IPS DF 4.7 (cell line): ENCODE measurements at regions not wholly inside any gene's neighbourhood (a gene's known extent, or its start where the extent isn't known, plus 50 kb on each side); places are given as distances from the start of the nearest gene placed in this dataset.

Experiments used
- DNase-seq: peaks from one replicate; pipeline ENCODE4 v3.0.0-alpha.2; 2013; ENCODE audit warnings: low spot score; ENCODE audit errors: extremely low read depth

DNA sequence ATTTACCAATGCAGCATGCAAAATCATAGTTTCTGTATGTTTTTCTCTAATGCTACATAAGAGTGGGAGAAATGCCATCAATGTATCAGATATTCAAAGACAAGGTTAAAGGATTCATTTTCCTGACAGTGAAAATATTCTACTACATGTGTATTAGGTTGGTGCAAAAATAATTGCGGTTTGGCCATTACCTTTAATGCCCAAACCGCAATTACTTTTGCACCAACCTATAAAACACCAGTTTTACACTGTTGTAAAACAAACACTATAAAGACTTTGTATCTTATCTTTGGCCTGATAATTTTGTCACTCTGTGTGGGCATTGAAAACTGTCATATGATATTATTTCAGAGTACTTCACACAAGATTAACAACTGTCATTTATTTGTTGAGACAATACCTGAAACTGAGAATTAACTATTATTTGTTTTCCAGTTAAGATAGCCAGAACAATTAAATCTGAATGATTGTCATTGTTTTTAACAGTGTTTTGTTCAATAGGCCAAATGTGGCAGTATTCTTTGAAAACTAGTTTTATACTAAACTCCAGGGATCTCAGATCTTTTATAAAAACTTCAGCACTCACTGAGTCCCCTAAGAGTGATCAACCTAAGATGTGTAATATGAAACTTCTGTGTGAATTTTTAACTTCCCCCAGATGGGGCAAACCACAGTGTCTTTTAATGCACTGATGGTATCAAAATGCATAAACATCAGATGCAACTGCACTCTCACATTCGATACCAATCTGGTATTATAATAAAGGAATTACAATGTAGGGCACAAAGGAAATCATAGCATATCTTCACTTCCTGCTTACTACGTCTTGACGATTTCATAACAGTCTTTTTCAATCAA, 53.8 kb upstream of the FBN2 start:
- no peak for DNase-seq

DNA sequence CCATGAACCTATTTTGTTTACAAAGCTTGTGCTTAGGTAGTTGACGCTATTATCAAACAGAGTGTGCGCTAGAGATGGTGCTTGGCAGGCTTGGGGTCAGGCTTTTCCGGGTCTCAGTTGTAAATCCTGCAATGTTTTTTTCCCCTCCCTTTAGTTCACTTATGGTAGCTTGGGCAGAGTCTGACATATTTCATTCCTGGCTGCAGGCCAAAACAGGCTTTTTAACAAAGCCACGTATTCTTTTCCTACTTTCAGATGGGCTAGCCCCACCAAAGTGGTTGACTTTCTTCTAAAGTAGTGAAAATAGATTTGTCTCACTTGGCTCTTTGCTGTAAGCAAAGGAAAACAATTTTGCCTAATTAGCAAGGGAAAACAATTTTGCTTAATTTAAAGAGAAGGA, 58.0 kb upstream of the FBN2 start:
- no peak for DNase-seq

DNA sequence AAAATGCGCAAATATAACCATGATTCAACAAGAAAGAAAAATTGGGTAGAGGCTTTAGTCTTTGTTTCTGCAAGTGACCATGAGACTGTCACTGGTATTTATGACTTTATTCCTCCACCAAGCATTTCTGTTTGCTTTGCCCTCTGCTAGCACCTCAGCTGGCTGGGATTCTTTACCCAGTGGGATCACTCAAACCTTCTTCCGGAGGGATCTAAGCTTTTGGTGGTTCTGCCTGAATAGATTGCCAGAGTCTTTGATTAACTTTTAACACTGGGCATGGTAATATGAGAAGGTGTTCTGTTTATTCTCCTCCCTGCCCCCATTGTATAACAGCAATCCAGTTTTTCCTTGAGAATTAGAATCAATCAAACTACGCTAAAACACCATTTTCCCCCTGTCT, 59.1 kb upstream of the FBN2 start:
- no peak for DNase-seq

DNA sequence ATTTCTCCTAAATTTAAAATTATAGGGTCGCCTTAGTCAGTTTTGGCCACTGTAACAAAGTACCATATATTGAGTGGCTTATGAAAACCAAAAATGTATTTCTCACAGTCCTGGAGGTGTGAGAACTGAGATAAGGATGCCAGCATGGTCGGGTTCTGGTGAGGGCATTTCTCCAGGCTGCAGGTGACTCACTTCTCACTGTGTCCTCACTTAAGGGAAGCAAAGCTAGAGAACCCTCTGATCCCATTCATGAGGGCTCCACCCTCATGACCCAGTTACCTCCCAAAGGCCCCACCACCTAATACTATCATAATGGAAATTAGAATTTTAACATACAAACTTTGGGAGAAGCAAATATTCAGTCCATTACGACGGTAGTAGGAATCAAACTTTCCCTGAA, 75.1 kb upstream of the FBN2 start:
- DNase-seq = no peak

DNA sequence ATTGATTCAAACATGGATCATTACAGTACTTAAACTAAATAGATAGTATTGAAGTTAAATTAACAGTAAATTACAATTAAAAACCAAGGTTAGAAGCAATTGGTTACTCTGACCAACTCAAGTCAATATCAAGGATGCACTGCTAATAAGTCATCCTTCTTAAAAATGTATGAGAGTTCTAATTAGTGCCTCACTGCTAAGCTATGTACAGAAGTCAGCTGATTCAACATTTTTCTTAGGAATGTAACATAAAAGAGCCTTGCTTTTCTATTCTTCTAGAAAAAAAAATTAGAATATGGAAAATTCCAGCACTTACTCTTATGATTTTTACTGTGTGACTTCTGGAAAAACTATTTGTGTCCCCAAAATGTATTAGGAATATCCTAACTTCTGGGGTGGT, 75.7 kb upstream of the FBN2 start:
- no peak for DNase-seq

DNA sequence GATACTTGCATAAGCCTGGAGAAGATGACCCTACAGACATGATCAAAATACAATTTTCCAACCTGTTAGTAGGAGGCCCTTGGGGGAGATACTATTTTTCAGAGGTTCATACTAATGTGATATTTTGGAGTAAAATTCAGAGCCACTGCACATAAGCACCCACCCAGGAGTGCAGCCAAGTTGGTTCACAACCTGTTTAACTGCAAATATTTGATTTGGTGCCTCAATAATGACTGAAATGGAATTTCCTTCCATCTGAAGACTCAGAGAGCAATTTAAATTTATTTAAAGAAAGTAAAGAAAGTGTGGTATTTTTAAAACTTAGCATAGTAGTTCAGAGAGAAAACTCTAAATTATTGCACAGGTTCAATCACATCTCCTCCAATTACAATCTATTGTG, 77.5 kb upstream of the FBN2 start:
- DNase-seq = no peak

DNA sequence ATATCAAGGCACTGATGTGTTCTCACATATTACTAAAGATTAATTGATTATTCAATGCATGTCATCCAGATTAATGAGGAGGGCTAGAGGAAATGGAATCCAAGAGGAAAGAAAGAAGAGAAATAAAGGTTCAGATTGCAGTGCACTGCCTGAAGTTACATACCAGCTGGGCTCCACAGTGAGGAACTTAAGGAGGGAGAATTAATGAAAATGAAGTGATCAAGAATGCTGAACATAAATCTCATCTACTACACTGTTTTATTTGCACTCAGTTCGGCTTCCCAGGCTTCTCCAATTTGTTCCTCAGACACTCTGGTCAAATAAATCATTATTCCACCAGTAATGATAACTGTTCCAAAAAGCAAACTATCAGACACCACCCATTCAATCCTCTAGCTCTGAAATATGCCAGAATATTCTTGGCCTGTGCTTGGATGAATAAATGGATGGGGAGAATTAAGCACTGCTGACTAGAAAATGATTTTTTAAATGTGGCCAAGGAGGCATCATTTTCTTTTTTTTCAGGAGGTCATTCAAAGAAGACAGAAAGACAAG, 88.6 kb upstream of the FBN2 start:
- DNase-seq = no peak

DNA sequence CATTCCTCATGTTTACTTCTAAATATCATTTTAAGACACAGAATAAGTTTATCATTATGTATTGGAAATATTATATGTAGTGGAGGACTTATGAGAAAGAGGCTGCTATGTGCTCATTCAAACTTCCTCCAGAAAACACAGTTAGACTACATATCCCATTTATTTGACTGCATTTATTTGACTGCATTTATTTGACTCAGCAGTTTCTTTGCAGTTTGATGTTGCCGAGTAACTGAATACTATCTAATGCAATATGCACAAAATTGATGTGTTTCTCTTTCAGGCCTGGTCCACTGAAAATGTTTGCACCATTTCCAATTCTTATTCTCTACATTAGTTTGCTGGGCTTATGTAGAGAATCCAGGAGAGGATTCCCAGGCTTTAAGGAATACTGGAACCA, 89.9 kb upstream of the FBN2 start:
- DNase-seq = no peak

DNA sequence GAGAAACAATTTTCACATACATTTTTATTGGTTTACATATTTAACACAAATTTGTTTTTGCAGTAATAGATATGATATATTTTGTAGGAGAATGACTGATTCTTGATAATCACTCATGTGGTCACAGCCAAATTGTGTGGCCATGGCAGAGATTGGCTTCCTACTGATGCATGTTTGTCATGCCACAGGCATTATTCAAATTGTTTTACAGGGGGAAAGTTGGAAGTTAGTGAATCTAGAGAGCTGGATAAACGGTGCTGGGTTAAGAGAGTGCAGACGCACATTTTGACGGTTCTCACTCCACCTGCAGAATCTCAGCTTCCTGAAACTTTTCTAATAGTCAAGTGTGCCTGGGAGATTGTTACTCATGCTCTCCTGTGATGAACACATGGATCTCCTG, 91.1 kb upstream of the FBN2 start:
- no peak for DNase-seq

DNA sequence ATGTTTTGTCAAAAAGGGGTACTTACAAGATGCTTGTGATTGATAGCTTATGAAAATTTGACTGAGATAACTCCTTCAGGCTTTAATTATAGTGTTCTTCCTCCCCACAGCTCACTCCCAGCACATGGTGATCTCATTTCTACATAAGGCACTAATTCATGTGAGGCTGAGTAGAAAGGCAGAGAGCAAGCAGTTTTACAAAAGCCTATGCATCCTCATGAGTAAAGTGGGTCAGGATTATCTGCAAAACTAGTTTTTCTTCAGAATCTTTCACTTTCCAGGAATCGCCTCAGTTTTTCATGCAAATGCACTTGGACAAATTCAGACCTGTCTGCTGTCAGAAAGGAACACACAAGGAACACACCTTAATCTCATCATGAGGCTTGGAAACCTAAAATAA, 92.1 kb upstream of the FBN2 start:
- no peak for DNase-seq

DNA sequence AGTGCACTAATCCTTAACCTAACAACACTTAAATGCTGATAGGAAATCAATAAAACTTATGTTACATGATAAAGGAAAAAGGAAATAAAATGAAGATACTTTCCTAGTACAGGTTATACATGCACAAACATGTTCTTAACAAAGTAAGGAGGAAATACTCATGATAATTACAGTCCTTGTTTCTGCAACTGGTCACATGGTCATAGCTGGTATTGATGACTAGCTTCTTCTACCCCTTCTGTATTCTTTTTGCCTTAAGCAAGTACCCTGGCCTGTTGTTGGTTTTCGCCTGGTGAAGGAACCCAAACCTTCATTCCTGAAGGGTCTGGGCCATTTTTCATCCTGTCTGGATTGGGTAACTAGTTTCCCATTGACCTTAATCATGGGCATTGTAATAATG, 93.7 kb upstream of the FBN2 start:
- no peak for DNase-seq

DNA sequence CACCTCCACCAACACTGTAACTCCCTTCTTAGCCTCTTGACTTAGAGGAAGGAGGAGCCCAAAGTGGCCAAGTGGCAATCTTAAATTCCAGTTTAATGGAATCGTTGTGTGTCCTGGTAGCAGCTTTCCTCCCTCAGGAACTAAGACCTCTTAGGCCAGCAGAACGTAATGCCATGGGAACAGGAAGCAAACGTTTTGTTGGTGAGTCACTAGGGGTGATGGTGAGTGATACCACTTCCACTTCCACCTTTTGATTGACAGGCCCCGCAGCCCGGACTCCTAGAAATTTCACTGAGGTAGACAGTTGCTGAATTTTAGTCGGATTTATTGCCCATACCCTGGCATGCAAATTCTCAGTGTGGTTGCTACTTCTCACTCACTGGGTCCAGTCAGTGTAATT, 94.2 kb upstream of the FBN2 start:
- DNase-seq = no peak

DNA sequence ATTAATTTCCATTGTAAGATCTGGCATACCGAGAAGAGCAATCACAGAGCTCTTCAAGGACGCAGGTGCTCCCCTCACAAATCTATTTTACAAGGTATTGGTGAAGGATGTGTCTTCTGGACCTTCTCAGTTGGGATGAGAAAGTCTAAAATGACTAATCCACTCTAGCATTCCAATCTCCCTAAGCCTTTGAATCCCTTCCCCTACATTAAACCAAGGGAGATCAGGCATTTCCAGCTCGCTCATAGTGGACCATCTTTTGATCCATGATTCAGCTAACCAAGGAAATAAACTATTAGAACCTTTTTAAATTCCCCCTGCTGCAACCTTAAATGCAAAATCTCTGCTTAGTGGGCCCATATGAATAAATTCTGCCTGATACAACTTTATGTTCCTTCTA, 95.9 kb upstream of the FBN2 start:
- DNase-seq = no peak

DNA sequence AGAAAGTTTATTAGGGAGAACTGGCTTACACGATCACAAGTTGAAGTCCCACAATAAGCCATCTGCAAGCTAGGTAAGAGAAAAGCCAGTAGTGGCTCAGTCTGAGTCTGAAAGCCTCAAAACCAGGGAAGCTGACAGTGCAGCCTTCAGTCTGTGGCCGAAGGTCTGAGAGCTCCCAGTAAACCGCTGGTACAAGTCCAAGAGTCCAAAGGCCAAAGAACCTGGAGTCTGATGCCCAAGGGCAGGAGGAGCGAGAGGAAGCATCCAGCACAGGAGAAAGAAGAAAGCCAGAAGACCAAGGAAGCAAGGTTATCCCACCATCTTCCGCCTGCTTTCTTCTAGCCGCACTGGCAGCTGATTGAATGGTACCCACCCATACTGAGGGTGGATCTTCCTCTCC, 97.3 kb upstream of the FBN2 start:
- no peak for DNase-seq

DNA sequence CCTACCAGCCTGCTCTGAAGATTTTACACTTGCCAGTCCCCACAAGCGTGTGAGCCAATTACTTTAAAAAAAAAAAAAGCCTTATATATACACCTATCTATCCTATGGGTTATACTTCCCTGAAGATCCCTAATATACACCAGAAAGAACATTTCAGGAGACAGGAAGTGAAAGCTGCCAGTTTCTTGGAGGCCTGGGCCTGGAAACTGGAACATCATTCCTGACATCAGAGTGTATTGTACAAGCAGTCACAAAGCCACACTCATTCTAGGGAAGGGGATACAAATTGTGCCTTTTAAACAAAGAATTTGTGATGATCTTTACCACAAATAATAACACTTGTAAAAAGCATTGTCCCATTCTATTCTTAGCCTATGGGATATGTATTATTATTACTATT, 98.3 kb upstream of the FBN2 start:
- DNase-seq = no peak

DNA sequence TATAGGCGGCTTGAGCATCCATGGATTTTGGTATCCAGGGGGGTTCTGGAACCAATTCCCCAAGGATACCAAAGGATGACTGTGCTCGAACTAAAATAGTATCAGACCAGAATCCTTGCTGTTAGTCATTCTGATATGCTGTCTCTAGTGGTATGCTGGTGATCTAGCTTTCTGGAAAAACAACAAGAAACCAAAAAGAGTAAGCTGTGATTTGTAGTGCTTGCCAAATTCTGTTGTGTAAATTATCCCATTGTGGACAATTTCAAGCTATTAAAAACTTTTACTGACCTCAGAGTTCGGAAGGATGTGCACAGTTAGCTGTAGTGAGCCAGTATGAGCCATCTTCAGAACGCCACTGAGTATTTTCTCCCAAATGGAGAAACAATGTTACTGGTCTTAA, 99.0 kb upstream of the FBN2 start:
- DNase-seq = no peak

DNA sequence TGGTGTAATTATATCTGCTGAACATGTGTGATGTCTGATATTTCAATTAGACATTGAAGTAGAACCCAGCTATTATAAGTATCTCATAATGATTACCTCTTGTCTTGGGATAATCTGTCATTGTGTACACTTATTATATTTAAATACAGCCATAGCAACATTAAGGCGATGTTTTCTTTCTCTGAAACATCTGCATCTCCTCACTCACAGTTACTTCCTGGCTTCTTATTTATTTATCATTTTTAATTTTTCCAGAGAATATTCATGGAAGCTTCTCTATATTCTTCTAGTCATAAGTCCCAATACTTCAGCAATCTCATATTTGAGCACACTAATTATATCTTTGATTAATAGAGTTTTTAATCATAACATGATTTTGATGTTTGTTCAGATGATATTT, 103.8 kb upstream of the FBN2 start:
- no peak for DNase-seq

DNA sequence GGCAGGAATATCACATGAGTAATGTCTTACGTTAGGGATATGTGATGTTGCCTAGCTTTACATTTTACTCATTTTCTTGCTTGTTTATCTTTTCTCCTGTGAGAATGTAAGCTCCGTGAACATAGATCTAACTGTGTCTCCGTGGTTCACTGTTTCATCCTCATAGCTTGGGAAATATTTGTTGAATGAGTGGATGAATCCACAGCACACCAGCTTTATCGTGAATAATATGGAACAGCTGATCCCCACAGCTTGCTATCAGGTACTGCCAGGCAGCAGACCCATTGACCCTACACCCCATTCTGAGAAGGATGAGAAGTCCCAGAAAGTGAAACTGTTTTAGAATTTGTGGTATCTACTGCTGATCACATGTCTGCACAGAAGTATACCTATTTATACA, 106.8 kb upstream of the FBN2 start:
- DNase-seq = no peak

DNA sequence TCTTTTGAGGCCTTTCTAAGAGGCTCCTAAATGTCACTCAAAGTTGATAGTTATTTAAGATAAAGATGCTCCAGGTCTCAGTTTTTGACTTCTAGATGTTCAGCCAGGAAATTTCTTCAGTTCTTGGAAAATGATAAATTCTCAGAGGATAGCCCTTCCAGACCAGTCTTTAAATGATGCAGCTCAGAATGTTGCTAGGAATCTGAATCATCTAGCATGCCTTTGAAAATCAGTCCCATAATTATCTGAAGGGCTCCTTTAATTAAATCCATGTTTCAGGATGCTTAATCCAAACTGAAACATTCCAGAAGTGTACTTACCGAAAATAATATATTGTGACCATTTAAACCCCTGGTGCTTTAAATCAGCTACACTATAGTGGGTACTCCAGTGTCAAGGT, 107.5 kb upstream of the FBN2 start:
- no peak for DNase-seq

DNA sequence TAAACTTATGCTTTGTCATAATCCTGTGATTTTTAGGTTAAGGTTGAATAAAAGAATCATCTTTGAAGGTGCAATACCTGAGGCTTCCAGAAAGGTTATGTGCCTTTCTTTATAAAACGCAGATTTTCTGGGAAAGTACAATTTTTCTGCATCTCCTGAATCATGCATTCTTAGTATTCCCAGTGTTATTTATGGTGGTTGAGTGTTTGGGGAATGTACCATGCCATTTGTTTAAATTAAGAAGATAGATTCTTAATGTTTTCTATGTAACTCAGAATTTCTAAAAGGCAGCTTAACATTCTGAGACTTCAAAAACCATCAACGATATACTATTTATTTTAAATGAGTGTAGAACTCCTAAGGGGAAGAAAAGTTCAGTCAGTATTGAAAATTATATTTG, 108.1 kb upstream of the FBN2 start:
- no peak for DNase-seq

DNA sequence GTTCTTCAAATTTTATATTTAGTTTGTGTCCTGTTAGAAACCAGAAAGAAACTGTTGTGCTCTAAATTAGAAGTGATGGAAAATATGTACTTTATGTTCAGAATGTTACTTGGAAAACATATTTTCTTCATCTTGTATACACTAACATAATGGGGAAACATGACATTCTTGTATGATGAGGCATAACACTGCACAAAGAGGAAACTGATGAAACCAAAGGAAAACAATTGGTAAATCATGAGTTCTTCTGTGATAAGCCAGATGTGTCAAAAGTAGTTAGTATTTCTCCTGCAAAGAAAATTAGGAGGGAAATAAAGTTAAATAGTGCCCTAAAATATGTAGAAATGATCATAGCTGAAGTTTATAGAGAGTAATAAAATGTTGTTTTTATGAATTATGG, 111.1 kb upstream of the FBN2 start:
- no peak for DNase-seq

DNA sequence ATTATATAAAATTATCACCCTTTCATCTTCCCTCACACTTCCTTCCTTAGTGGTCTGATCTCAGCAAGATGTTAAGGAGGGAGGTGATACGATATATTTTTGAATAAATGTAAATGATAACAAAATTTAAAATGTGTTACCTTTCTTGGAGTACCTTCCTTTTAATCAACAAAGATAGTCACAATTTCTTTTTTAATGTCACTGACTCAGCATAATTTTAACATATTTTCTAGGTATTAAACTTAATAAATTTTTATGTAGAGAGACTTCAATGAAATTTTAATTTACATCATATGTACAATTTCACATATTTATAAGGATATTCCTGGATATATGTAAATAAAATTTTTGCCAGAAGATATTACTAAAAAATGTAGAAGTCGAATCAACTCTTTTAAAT, 125.0 kb upstream of the FBN2 start:
- no peak for DNase-seq

DNA sequence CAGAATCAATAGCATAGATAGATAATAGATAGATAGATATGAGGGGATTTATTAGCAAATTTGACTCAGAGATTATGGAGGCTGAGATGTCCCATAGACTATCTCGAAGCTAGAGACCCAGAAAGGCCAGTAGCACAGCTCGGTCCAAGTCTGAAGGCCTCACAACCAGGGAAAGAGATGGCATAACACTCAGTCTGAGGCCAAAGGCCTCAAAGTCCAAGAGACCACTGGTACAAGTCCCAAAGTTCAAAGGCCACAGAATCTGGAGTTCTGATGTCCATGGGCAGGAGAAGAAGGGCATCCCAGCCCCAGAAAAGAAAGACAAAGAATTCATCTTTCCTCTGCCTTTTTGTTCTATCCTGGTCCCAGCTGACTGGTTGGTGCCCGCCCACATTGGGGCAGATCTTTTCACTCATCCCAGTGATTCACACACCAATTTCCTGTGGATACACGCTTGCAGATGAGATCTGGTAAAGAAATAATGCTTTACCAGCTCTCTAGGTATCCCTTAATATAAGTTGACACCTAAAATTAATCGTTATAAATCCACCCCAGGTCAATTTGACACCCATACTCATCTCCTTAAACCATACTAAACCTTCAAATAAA, 127.8 kb upstream of the FBN2 start:
- no peak for DNase-seq
